LNCAP (cell line): ENCODE measurements at regions not wholly inside any gene's neighbourhood (a gene's known extent, or its start where the extent isn't known, plus 50 kb on each side); places are given as distances from the start of the nearest gene placed in this dataset.

Source experiments
- TF ChIP-seq, protein P1 (sequence below): fragments of 450-650 bp; IDR thresholded peaks from 2 replicates; pipeline ENCODE4 v1.5.1; 2017; ENCODE audit warnings: mild to moderate bottlenecking

DNA sequence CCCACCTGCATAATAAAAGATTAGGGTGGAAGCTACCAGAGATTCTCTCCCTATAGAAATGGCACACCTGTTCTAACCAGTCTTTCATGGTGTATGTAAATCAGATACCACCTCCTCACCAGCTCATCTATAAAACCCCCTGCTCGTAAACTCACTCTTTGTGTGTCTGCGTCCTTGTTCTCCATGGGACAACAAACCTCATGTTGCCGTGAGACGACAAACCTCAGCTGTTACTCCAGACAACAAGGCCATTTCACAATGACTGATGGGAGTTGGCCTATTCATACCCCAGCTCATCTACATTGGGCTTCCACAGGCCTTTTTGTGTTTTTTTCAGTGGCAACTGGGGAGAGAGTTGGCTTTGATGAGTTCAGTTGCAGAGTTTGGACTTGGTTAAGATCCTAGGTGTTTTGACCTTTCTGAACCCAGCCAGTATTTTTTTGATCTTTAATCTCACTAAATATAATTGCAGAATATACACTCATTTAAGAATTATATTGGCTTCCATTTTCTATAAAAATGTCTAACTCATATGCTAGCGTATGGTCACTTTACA is 96.6 kb upstream of the LRIG1 start:
- TF ChIP-seq, protein P1, sequence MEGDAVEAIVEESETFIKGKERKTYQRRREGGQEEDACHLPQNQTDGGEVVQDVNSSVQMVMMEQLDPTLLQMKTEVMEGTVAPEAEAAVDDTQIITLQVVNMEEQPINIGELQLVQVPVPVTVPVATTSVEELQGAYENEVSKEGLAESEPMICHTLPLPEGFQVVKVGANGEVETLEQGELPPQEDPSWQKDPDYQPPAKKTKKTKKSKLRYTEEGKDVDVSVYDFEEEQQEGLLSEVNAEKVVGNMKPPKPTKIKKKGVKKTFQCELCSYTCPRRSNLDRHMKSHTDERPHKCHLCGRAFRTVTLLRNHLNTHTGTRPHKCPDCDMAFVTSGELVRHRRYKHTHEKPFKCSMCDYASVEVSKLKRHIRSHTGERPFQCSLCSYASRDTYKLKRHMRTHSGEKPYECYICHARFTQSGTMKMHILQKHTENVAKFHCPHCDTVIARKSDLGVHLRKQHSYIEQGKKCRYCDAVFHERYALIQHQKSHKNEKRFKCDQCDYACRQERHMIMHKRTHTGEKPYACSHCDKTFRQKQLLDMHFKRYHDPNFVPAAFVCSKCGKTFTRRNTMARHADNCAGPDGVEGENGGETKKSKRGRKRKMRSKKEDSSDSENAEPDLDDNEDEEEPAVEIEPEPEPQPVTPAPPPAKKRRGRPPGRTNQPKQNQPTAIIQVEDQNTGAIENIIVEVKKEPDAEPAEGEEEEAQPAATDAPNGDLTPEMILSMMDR: no peak

DNA sequence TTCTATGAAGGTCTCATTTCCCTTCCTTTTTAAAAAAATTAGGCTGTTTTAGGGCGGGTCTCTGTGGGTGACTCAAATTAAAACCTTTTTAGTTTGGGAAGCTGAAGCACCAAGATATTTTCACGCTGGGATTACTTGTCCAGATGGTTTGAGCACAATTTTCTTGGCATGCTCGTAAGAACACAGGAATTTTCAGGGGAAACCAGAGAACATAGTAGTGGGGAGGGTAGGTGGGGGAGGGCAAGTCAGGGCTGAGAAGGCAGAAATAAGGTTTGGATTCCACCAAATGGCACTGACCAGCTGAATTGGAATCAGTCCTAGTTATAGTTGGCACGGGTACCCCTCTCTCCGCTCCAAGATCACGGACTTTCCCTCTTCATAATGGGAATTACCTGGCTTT is 97.3 kb upstream of the LRIG1 start:
- TF ChIP-seq, protein P1: no peak

GRCh38 chr3:66602237-66602636 is 101.4 kb upstream of the LRIG1 start:
- TF ChIP-seq, protein P1: no peak

DNA sequence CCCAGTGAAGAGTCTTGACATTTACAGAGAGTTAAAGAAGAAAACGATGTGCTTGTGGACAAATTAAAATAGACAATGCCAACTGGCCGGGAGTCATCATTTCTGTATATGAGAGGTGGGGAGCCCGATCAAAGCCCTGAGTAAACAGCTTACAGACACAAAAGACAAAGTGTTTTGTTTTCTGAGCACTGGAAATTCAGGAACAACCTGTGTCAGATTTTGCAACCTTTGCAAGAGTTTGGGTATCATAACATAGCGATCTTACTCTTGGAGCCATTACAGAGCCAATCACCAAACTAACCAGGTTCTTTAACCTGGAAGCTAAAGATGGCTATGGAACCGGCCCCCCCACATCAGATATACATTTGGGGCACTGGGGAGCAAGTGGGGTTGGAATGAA is 101.9 kb upstream of the LRIG1 start:
- TF ChIP-seq, protein P1: no peak

- TF ChIP-seq, protein P1: no peak
Measured at GRCh38 chr3:66603151-66603611, 102.4 kb upstream of the LRIG1 start.

GRCh38 chr3:66604481-66604880 is 103.7 kb upstream of the LRIG1 start:
- TF ChIP-seq, protein P1: no peak

GRCh38 chr3:66606126-66606525 is 105.3 kb upstream of the LRIG1 start:
- TF ChIP-seq, protein P1: no peak

DNA sequence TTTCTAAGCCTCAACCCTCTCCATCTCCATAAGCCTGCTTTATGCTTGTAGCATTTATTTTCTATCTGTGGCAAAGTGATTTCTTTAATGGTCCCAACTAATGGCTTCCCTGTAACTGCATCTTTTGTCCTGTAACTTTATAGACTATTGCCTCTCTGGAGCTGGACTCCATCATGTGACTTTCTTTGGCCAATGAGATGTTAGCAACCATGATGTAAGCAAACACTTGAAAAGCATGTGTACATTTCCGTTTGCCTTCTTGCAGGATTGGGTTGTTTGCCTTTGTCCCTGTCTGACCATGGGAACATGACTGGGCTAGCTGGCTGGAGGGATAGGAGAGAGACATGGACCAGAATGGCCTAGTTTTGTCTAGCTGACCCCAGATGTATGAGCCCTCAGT is 106.0 kb upstream of the LRIG1 start:
- TF ChIP-seq, protein P1: no peak
